Colonic mucosa (tissue), 4 donors: ENCODE measurements at regions not wholly inside any gene's neighbourhood (a gene's known extent, or its start where the extent isn't known, plus 50 kb on each side); places are given as distances from the start of the nearest gene placed in this dataset.

Experiments used
- DNase-seq: peaks from one replicate; pipeline ENCODE4 v3.0.0-alpha.2; 2020
- H3K27ac ChIP-seq: fragments of 200-600 bp; one replicate; pipeline ENCODE4 v1.8.0; 2021
- H3K27me3 ChIP-seq: fragments of 200-600 bp; one replicate; pipeline ENCODE4 v1.8.0; 2021
- H3K36me3 ChIP-seq: fragments of 200-600 bp; one replicate; pipeline ENCODE4 v1.8.0; 2021
- H3K4me1 ChIP-seq: fragments of 200-600 bp; one replicate; pipeline ENCODE4 v1.8.0; 2021; ENCODE audit warnings: mild to moderate bottlenecking
- H3K4me3 ChIP-seq: fragments of 200-600 bp; one replicate; pipeline ENCODE4 v1.8.0; 2021
- H3K9ac ChIP-seq, 2 donors: one replicate each; pipeline ENCODE4 v1.7.0; 2013; ENCODE audit warnings: control low read depth in 2 of 2, low read depth in 2 of 2, low read length in 2 of 2
- H3K9me3 ChIP-seq: fragments of 200-600 bp; one replicate; pipeline ENCODE4 v1.8.0; 2021
- intact Hi-C: fragments of 100-400 bp; cut with DNase I; formaldehyde crosslinking; loops from one replicate; pipeline ENCODE4 v1.14.1; 2022
- TF ChIP-seq, protein P1 (sequence below): fragments of 200-600 bp; IDR thresholded peaks from one replicate; pipeline ENCODE4 v1.8.0; 2022; ENCODE audit warnings: antibody characterized with exemption, mild to moderate bottlenecking
- donor health status: healthy.
- donor health status: DM: no; HTN: no; CAD: no.
- donor health status: DM: no; HTN: no; CAD: no.

DNA sequence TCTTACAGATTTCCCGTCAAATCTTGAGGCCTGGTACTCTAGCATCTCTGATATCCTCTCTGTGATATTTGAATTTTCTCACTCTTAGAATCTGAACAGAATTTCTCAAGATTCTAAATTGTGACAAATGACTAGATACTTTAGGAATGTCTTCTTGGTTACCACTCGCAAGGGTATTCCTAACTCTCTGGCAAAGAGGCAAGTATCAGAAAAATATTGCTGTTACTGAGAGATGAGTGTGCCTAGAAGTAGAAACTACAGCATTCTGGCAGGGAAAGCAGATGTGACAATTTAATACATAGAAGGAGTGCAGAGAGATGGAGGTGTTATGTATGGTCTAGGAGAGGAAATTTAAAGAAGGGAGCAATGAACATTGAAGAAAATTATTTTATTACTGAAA, 467.8 kb downstream of the LRIG3 start:
- no peak overlapping the region for H3K9ac ChIP-seq
- H3K27me3 ChIP-seq: no peaks in the 10 kb centered on the region
- H3K4me3 ChIP-seq: no peak overlapping the region
- no peak overlapping the region for H3K27ac ChIP-seq
- intact Hi-C loops: no loop called here
- H3K4me1 ChIP-seq: no peaks in the 10 kb centered on the region
- DNase-seq: no peak
- no peaks in the 10 kb centered on the region for H3K36me3 ChIP-seq
- H3K9me3 ChIP-seq: no peaks in the 10 kb centered on the region
- TF ChIP-seq, protein P1, sequence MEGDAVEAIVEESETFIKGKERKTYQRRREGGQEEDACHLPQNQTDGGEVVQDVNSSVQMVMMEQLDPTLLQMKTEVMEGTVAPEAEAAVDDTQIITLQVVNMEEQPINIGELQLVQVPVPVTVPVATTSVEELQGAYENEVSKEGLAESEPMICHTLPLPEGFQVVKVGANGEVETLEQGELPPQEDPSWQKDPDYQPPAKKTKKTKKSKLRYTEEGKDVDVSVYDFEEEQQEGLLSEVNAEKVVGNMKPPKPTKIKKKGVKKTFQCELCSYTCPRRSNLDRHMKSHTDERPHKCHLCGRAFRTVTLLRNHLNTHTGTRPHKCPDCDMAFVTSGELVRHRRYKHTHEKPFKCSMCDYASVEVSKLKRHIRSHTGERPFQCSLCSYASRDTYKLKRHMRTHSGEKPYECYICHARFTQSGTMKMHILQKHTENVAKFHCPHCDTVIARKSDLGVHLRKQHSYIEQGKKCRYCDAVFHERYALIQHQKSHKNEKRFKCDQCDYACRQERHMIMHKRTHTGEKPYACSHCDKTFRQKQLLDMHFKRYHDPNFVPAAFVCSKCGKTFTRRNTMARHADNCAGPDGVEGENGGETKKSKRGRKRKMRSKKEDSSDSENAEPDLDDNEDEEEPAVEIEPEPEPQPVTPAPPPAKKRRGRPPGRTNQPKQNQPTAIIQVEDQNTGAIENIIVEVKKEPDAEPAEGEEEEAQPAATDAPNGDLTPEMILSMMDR: no peak

DNA sequence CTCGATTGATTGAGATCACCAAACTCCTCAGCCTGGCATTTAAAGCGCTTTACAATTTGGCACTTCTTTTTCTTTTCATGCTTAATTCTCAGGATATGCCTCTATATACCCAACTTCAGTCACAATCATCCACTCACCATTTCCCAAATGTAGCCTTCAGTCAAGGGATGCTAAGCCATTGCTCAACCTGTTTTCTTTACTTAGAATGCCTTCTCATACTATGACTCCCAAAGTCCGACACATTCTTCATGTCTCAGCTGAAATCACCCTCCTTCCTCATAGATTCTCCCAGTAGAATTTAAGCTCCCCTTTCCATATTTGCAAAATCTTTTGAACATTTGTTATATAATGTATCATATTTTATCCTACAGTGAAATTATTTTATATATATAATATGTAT, 467.0 kb downstream of the LRIG3 start:
- DNase-seq: no peak
- intact Hi-C loops: no loop called here
- TF ChIP-seq, protein P1: no peak

DNA sequence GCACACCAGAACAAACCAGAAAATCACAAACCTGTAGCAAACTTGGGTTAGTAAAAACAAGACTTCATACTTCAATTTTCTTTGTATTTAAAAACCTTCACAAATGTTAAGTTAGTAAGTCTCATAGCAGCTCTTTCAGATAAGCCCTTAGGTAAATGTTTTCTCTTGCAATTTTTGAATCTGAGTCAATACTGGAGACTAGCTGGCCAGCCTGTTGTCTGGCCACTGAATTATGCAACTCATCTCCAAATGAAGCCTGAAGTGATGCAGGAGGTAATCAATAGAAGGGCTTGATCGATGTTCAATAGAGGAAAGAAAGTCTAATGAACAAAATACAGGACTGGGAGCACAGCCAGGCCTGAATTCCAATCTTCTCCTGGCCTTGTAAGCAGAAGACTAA, 465.2 kb downstream of the LRIG3 start:
- Histone ChIP-seq H3K9me3 (no peaks in the 10 kb centered on the region), H3K9ac (no peak overlapping the region), H3K4me3 (no peak overlapping the region), H3K36me3 (no peaks in the 10 kb centered on the region), H3K27ac (no peak overlapping the region), H3K4me1 (no peaks in the 10 kb centered on the region), H3K27me3 (no peaks in the 10 kb centered on the region)
- intact Hi-C loops: no loop called here
- DNase-seq: no peak
- TF ChIP-seq, protein P1: no peak

More for the DNA sequence above, 467.0 kb downstream of the LRIG3 start:
- Histone ChIP-seq H3K27ac (no peak overlapping the region), H3K4me3 (no peak overlapping the region), H3K9me3 (no peaks in the 10 kb centered on the region), H3K9ac (no peak overlapping the region), H3K4me1 (no peaks in the 10 kb centered on the region), H3K27me3 (no peaks in the 10 kb centered on the region), H3K36me3 (no peaks in the 10 kb centered on the region)

DNA sequence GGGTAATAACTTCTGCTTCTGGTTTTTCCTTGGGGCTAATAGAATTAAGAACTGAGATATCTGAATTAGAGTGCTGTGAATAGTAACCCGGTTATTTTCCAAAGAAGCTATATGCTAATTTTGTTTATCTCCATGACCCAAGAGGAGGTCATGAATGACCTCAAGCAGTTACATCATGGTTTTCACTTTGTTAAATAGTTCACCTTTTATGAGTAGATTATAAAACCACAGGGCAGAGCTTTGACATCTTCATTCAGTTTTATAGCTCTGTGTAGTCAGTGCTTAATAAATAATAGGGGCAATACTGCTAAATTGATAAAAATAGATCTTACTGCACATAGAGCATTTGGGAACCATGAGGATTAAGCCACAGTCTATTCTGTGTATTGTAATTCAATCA, 462.2 kb downstream of the LRIG3 start:
- TF ChIP-seq, protein P1: no peak
- Histone ChIP-seq H3K4me1 (no peaks in the 10 kb centered on the region), H3K27me3 (no peaks in the 10 kb centered on the region), H3K9me3 (no peaks in the 10 kb centered on the region), H3K36me3 (no peaks in the 10 kb centered on the region), H3K4me3 (no peak overlapping the region), H3K9ac (no peak overlapping the region), H3K27ac (no peak overlapping the region)
- intact Hi-C loops: no loop called here
- DNase-seq: no peak

DNA sequence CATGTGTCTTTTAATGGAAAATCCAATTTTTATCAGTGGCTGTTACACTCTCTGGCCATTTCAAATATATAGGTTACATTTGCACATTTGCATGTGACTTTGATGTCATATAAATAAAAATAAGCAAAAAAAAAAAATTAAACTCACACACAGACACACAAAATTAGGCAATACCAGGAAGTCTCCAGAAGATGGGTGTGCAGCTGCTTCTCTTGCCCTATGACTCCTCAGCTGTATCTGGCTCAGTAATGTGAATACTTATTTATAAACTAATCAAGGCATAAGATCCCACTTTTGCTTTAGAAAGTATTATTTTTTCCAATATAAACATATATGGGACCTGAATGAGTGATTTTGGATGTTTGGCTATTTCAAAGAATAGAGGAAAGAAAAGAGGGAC, 461.1 kb downstream of the LRIG3 start:
- no peak overlapping the region for H3K27ac ChIP-seq
- no peak overlapping the region for H3K4me3 ChIP-seq
- H3K9ac ChIP-seq: no peak overlapping the region
- no peaks in the 10 kb centered on the region for H3K36me3 ChIP-seq
- TF ChIP-seq, protein P1: no peak
- H3K27me3 ChIP-seq: no peaks in the 10 kb centered on the region
- intact Hi-C loops: no loop called here
- no peaks in the 10 kb centered on the region for H3K9me3 ChIP-seq
- H3K4me1 ChIP-seq: no peaks in the 10 kb centered on the region
- no peak for DNase-seq

DNA sequence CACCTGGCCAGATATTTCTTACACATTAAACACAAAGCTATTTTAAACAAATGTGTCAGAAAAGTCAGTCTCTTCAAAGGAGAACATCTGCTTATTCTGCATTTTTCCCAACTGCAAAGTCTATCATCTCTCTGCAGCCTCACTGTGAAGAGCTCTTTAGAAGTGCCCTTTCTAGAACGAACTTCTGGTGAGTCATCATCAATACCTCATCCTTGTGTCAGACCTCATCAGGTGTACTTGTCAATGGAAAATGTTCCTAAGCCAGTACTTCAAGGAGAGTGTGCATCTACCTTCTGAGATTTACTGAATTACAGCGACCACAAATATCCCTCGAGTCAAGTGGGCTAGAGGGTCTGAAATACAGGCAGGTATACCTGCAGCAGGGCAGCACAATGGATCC, 457.3 kb downstream of the LRIG3 start:
- no peak overlapping the region for H3K27ac ChIP-seq
- no peak overlapping the region for H3K9ac ChIP-seq
- DNase-seq: no peak
- no peaks in the 10 kb centered on the region for H3K36me3 ChIP-seq
- H3K4me3 ChIP-seq: no peak overlapping the region
- H3K4me1 ChIP-seq: no peaks in the 10 kb centered on the region
- H3K9me3 ChIP-seq: no peaks in the 10 kb centered on the region
- TF ChIP-seq, protein P1: no peak
- intact Hi-C loops: no loop called here
- no peaks in the 10 kb centered on the region for H3K27me3 ChIP-seq
